Stimulated activated memory B cell treated with anti-CD40 and anti-IgM and Interleukin-4, amounts not matched to agents 10 μg/mL and 1 μg/mL and 100 μg/mL, for 72 hours (primary cell): ENCODE measurements at regions not wholly inside any gene's neighbourhood (a gene's known extent, or its start where the extent isn't known, plus 50 kb on each side); places are given as distances from the start of the nearest gene placed in this dataset.

ENCODE experiments used
- ATAC-seq: fragments of 150-1000 bp; cut with Tn5 transposase; 2 replicates; pipeline ENCODE4 v1.10.0; 2021
- H3K27ac Mint-ChIP-seq: one replicate; pipeline ENCODE4 v1.8.0; 2022; ENCODE audit warnings: mild to moderate bottlenecking, mixed read lengths
- H3K27me3 Mint-ChIP-seq: one replicate; pipeline ENCODE4 v1.8.0; 2022; ENCODE audit warnings: mixed read lengths
- H3K36me3 Mint-ChIP-seq: one replicate; pipeline ENCODE4 v1.8.0; 2022; ENCODE audit warnings: mixed read lengths
- H3K4me1 Mint-ChIP-seq: one replicate; pipeline ENCODE4 v1.8.0; 2022; ENCODE audit warnings: mixed read lengths
- H3K4me3 Mint-ChIP-seq: one replicate; pipeline ENCODE4 v1.8.0; 2022; ENCODE audit warnings: mild to moderate bottlenecking, moderate library complexity, mixed read lengths
- H3K9me3 Mint-ChIP-seq: one replicate; pipeline ENCODE4 v1.8.0; 2022; ENCODE audit warnings: mixed read lengths

DNA sequence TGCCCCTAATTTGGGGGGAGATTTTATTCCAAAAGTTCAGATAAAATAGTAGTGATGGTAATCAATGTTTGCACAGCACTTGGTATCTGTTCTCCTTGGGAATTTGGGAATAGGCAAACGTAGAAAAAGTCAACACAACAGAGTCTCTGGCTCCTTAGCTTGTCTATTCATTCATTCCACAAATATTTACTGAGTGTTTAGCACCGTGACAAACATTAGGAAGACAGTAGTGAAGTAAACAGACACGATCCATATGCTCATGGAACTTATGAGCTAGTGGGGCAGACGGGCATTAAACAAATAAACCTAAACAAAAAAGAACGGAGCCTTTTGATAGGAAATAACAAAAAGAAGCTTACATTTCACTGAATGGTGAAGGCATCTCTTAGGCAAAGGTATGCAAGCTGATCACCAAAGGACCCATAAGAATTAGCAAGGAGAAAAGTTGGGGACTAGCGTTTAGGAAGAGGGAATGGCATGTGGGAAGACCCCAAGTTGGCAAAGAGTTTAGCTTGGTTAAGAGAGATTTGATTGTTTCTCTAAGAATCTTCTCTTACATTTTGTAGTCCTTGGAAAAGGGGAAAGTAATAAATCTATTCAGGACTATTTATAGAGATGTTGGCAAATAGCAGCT is 243.9 kb upstream of the NPY start:
- no peaks in the 10 kb centered on the region for H3K27me3 Mint-ChIP-seq

DNA sequence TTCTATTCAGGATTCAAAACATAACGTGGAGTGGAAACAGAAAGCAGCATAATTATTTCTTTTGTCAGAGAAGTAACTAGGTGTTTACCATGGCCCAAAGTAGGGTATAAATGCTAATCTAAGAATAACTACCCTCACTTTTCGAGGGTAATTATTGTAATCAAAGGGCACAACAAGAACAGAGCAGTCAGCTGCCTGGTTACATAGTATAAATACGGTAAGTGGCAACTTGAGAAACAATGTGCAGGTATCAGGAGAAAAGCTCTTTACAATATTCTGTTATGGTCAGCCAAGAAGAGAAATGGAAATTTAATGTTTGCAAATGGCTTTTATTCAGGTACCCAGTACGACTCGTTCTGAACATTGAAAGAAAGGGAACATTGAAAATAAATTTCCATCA is 242.0 kb upstream of the NPY start:
- Mint-ChIP-seq H3K27me3 (no peaks in the 10 kb centered on the region), H3K36me3 (no peaks in the 10 kb centered on the region), H3K4me1 (no peaks in the 10 kb centered on the region), H3K27ac (no peak overlapping the region), H3K9me3 (peaks cover 4% of the 10 kb centered on the region), H3K4me3 (no peak overlapping the region)
- no peak for ATAC-seq

More for the DNA sequence above, 243.9 kb upstream of the NPY start:
- H3K9me3 Mint-ChIP-seq, result peaks cover 4% of the 10 kb centered on the region
- H3K4me1 Mint-ChIP-seq, result peaks cover 8% of the 10 kb centered on the region
- no peak for ATAC-seq
- H3K36me3 Mint-ChIP-seq, result no peaks in the 10 kb centered on the region
- H3K4me3 Mint-ChIP-seq, result no peak overlapping the region
- no peak overlapping the region for H3K27ac Mint-ChIP-seq

DNA sequence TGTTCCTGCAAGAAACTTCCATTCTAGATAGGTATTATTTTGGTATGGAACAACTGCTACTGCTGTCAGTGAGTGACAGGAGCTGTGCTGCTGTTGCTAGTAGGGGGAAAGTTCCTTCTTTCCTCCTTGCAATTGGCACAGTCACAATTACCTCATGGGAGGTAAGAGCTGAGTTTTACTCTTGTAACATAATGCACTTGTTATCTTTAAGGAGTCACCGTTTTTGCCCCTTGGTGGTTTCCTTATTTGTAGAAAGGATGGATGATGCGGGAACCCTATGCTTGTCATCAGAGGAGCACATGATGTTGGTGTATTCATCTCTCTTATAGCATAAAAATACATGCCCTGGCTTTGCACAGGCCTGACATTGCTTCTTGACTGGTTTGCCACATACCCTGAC is 234.7 kb upstream of the NPY start:
- no peaks in the 10 kb centered on the region for H3K4me1 Mint-ChIP-seq
- H3K4me3 Mint-ChIP-seq, result no peak overlapping the region
- H3K27ac Mint-ChIP-seq, result no peak overlapping the region
- peaks cover 6% of the 10 kb centered on the region for H3K9me3 Mint-ChIP-seq
- peaks cover 20% of the 10 kb centered on the region for H3K27me3 Mint-ChIP-seq
- ATAC-seq, result no peak
- no peaks in the 10 kb centered on the region for H3K36me3 Mint-ChIP-seq

DNA sequence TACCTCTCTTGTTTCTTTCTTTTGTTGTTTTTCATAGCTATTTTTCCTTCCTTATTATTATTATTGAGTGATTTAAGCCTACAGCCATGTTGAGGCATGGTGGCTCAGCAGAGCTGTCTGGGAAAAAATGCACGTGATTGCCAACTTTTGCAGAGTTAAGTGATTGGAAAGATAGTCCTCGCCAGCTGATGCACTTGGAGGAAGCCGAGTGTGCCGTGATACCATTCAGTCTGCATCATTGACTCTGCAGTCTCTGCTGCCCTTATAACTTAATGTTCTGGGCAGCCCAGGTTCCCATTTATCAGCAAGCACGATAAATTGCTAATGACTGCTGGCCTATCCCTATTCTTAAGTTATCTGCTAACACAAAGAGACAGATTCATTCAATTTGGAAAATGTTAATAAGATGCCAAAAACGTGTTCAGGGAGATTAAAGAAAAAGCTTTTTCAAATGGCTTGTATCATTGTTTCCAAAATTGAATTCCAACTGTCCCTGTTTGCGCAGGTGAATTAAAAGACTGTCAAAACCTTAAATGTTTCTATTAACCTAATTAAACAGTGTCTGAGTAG is 232.9 kb upstream of the NPY start:
- Mint-ChIP-seq H3K4me3 (no peak overlapping the region), H3K27ac (no peak overlapping the region), H3K36me3 (no peaks in the 10 kb centered on the region), H3K9me3 (peaks cover 3% of the 10 kb centered on the region), H3K4me1 (no peaks in the 10 kb centered on the region), H3K27me3 (peaks cover 20% of the 10 kb centered on the region)
- no peak for ATAC-seq

DNA sequence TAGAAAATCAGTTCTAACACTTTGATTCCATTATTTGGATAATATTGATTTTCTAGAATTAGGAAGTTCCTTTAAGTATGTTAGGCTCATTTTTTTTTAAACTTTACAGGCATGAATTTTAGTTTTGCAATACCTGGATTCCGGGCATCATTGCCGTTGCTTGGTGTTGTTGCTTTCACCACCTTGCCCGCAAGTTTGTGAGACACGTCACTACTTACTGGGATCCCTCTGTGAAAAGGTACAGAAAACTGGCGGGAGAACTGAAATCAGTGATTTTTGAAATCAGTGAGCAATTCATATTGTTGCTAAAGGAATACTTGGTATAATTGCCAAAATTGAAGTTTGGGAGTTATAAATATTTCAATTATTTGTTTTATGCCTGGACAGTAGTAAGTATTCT is 232.3 kb upstream of the NPY start:
- Mint-ChIP-seq H3K9me3 (peaks cover 3% of the 10 kb centered on the region), H3K4me3 (no peak overlapping the region), H3K4me1 (no peaks in the 10 kb centered on the region), H3K27ac (no peak overlapping the region), H3K27me3 (peaks cover 20% of the 10 kb centered on the region), H3K36me3 (no peaks in the 10 kb centered on the region)
- ATAC-seq, result no peak

DNA sequence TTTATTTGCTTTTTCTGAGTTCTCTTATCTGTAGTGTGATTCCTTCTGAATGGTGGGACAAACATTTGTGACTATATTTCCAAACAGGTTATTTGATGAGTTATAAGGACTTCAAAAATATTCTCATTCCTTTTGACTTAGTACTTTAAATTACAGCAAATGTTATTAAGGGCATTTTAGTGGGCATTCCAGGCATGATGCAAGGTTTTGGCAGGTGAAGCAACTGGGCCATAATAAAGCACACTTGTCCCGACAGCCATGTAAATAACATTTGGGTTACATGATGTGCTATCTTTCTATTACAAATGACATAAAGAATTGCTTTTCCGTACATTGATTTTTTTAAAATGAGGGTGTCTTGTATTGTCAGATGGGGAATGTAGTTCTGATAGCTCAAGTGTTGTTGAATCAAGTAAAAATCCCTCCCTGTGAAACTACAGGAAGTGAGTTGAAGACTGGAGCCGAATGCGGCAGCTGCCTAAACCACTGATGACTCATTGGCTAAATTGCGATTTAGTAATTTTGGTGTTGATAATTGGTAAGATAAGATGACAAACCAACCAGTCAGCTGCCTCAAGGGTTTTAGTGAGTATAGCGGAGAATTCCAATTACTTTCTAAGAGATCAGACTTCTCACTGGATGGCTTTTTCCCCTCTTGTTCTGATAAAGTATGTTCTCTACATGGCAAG is 231.3 kb upstream of the NPY start:
- H3K36me3 Mint-ChIP-seq, result no peaks in the 10 kb centered on the region
- H3K4me3 Mint-ChIP-seq, result no peak overlapping the region
- no peak overlapping the region for H3K27ac Mint-ChIP-seq
- no peak for ATAC-seq
- H3K4me1 Mint-ChIP-seq, result no peaks in the 10 kb centered on the region
- H3K27me3 Mint-ChIP-seq, result peaks cover 19% of the 10 kb centered on the region
- H3K9me3 Mint-ChIP-seq, result peaks cover 3% of the 10 kb centered on the region

DNA sequence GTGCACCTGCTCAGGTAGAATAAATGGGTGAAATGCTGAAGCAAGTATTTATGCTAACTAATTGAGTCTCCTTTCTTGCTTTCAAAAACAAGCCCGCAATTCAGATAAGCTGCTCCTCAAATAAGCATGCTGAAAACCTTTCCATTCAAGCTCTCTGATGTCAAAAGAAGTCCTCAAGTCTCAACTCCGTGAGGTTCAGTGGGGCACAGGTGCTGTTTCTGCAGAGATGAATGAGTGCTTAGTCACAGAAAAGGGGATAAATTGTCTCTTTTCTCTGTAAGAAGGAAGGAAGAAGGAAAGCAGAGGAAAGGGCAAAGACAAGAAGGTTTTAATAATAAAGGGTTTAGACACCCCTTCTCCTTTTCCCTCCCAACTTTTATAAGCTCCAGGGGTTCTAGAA is 229.8 kb upstream of the NPY start:
- no peak for ATAC-seq
- Mint-ChIP-seq H3K27ac (no peak overlapping the region), H3K4me1 (no peaks in the 10 kb centered on the region), H3K9me3 (no peaks in the 10 kb centered on the region), H3K4me3 (no peak overlapping the region), H3K27me3 (peaks cover 16% of the 10 kb centered on the region), H3K36me3 (no peaks in the 10 kb centered on the region)

DNA sequence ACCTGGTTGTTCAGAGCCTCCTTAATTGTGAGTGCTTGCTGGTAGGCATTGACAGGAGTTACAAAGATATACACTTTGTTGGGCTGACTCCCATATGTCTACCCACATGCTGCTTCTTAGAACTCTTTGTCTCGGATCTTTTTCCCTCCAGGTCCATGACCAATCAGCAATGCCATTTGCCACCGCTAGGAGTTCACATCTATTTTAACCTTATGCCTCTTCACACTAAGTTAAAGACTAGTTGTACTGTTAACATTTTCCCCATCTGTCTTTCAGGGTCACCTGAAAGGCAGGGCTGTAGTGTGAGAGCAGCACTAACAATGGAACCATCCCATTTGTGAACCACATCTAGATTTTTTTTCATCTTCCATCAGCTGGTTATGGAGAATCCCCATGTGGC is 226.7 kb upstream of the NPY start:
- ATAC-seq, result no peak
- H3K9me3 Mint-ChIP-seq, result no peaks in the 10 kb centered on the region
- H3K27me3 Mint-ChIP-seq, result peaks cover 17% of the 10 kb centered on the region
- no peak overlapping the region for H3K27ac Mint-ChIP-seq
- H3K4me1 Mint-ChIP-seq, result no peaks in the 10 kb centered on the region
- H3K36me3 Mint-ChIP-seq, result no peaks in the 10 kb centered on the region
- no peak overlapping the region for H3K4me3 Mint-ChIP-seq

DNA sequence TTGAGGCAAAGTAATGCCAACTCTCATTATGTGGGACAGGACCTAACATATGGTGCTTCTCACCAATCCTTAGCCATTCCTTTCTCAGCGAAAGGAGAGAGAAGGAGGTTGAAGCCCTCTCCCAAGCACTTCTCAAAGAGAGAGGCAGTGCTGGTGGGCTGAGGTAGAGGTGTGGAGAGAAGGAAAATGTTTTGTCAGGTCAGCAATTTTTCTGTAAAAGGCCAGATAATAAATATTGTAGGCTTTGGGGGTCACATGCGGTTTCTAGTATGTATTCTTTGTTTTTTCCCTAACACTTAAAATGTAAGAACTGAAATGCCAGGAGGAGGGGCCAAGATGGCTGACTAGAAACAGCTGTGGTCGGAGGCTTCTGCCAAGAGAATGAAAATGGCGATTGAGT is 225.0 kb upstream of the NPY start:
- Mint-ChIP-seq H3K4me1 (no peaks in the 10 kb centered on the region), H3K4me3 (no peak overlapping the region), H3K27ac (no peak overlapping the region), H3K9me3 (no peaks in the 10 kb centered on the region), H3K27me3 (peaks cover 7% of the 10 kb centered on the region), H3K36me3 (no peaks in the 10 kb centered on the region)
- ATAC-seq, result no peak

DNA sequence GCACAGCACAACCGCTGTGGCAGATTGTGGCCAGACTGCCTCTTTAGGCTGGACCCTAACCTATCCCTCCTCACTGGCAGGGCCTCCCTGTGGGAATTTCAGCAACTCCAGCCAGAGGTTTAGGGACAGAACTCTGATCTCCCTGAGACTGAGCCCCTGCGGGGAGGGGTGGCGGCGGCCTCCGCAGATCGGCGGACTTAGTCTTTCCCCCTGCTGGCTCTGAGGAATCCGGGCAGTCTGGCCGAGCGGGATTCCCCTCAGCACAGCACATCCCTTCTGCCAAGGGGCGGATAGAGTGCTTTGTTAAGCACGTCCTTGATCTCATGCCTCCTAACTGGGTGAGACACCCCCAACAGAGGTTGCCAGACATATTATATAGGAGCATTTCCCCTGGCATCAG is 224.2 kb upstream of the NPY start:
- ATAC-seq, result no peak
- Mint-ChIP-seq H3K27me3 (peaks cover 7% of the 10 kb centered on the region), H3K9me3 (no peaks in the 10 kb centered on the region), H3K4me3 (no peak overlapping the region), H3K27ac (no peak overlapping the region), H3K36me3 (no peaks in the 10 kb centered on the region), H3K4me1 (no peaks in the 10 kb centered on the region)

DNA sequence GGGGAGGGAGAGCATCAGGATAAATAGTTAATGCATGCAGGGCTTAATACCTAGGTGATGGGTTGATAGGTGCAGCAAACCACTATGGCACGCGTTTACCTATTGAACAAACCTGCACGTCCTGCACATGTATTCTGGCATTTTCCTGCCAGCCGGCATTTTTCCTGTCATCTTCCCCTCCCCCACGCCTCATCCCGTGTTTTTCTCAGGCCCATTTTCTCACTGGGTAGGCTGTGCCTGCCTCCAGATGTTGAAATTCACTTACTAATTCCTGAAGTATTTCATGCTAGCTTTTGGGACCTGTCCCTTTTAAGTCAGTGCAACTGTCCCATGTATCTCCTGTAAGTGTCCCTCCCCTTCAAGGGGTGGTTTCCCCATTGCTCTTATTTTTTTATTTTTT is 220.3 kb upstream of the NPY start:
- H3K4me1 Mint-ChIP-seq, result no peaks in the 10 kb centered on the region
- H3K9me3 Mint-ChIP-seq, result no peaks in the 10 kb centered on the region
- H3K27me3 Mint-ChIP-seq, result peaks cover 6% of the 10 kb centered on the region
- H3K27ac Mint-ChIP-seq, result no peak overlapping the region
- no peaks in the 10 kb centered on the region for H3K36me3 Mint-ChIP-seq
- ATAC-seq, result no peak
- H3K4me3 Mint-ChIP-seq, result no peak overlapping the region

DNA sequence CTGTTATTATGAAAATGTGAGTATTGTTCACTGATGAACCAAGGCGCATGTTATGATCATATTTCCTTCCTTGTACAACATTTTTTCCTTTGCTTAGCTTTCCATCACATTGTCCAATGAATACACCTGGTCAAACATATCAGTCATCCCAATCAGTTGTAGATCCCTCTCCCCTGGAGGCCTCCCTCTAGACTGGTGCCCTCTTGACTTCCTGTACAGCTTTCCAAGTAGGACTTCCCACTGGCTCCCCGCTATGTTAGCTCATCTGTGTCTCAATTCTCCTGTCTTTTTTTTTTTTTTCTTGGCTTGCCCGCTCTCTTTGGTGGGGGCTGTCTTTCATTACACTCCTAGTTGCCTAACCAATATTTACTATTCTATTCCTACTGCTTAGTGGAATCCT is 214.2 kb upstream of the NPY start:
- H3K27me3 Mint-ChIP-seq, result no peaks in the 10 kb centered on the region
- no peak overlapping the region for H3K4me3 Mint-ChIP-seq
- H3K27ac Mint-ChIP-seq, result no peak overlapping the region
- peaks cover 6% of the 10 kb centered on the region for H3K4me1 Mint-ChIP-seq
- H3K9me3 Mint-ChIP-seq, result no peaks in the 10 kb centered on the region
- no peak for ATAC-seq
- H3K36me3 Mint-ChIP-seq, result no peaks in the 10 kb centered on the region

DNA sequence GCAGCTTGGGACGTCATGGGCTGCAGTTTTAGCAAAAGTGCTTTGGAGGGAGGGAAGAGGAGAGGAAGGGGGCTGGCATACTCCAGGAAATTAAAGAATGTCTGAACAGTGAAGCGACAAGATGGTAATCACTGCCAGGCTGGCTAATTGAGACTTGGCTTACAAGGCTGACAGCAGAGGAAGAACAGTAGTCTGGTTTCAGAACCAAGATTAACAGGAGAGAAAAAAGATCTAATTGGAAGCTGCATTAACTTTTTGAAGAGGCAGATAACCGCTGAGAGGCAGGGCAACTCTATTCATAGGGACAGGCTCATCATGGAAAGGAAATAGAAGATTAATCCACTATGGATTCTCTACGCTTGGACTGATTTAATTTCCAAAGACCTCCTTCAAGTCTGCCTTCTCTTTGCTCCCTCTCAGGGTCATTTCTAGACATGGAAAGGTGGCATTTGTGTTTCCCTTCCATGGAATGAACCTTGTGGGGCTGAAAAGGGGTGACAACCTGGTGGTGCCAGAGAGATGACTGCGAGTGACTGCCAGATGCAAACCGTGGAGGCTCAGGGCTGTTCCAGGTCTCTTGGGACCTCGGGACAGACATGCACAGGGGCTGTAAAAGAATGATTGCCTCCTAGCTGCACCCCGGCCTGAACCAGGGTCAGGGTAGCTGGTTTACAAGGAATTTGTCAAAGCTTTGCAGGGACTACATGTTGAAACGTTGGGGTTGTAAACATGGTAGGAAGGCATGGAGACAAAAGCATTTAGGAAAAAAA is 210.2 kb upstream of the NPY start:
- no peak for ATAC-seq
- Mint-ChIP-seq H3K27ac (no peak overlapping the region), H3K4me1 (peaks cover 9% of the 10 kb centered on the region), H3K27me3 (no peaks in the 10 kb centered on the region), H3K36me3 (no peaks in the 10 kb centered on the region), H3K9me3 (no peaks in the 10 kb centered on the region), H3K4me3 (no peak overlapping the region)

DNA sequence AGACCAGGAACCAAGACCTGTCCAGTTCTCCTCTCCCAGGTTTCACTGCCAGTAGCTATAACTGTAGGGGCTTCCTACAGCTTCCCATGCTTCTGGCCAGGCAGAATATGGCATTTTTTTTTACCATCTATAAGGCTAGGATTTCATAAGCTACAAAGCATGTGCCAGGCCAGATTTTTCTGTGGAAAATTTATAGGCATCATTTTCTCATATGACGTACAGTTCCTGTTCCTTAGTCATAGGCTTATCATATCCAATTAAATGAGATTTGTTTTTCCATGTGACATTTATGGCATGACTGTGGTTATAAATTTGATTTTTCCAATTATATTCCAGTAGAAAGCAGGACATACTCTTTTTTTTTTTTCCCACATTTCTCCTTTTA is 208.6 kb upstream of the NPY start:
- Mint-ChIP-seq H3K9me3 (no peaks in the 10 kb centered on the region), H3K4me3 (no peak overlapping the region), H3K27ac (no peak overlapping the region), H3K36me3 (no peaks in the 10 kb centered on the region), H3K27me3 (no peaks in the 10 kb centered on the region), H3K4me1 (peaks cover 9% of the 10 kb centered on the region)
- no peak for ATAC-seq

DNA sequence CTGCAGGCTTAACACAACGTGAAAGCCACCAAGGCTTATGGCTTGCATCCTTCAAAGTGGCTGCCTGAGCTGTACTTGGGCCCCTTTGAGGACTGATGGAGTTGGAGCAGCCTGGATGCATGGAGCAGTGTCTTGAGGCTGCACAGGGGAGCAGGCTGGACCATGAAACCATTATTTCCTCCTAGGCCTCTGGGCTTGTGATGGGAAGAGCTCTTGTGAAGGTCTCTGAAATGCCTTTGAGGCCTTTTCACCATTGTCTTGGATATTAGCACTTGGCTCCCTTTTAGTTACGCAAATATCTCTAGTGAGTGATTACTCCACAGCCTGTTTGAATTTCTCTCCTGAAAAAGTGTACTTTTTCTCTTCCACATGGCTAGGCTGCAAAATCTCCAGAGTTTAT is 201.2 kb upstream of the NPY start:
- no peaks in the 10 kb centered on the region for H3K27me3 Mint-ChIP-seq
- H3K9me3 Mint-ChIP-seq, result peaks cover 14% of the 10 kb centered on the region
- no peaks in the 10 kb centered on the region for H3K4me1 Mint-ChIP-seq
- H3K36me3 Mint-ChIP-seq, result no peaks in the 10 kb centered on the region
- no peak overlapping the region for H3K4me3 Mint-ChIP-seq
- H3K27ac Mint-ChIP-seq, result no peak overlapping the region
- ATAC-seq, result no peak

DNA sequence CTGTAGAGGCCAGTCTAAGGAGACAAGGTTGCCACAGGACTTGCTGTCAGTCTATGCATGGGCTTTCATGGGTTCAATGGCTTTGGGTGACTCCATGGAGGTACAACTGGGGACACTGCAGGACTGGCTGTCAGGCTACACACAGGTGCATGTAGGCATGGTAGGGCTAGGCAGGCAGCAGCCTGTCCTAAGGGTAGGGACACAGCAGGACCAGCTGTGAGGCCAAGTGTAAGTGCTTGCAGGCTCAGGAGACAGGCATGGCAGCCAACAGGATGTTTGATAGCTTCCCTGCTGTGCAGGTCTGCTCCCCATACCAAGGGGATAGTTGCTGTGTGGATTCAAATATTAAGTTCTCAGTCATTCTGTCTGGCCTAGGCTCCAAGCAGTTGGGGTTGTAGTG is 181.0 kb upstream of the NPY start:
- Mint-ChIP-seq H3K4me3 (no peak overlapping the region), H3K36me3 (no peaks in the 10 kb centered on the region), H3K27me3 (peaks cover 22% of the 10 kb centered on the region), H3K9me3 (peaks cover 8% of the 10 kb centered on the region), H3K4me1 (no peaks in the 10 kb centered on the region), H3K27ac (no peak overlapping the region)
- ATAC-seq, result no peak
